ENCODE measurements at regions not wholly inside any gene's neighbourhood (a gene's known extent, or its start where the extent isn't known, plus 50 kb on each side); places are given as distances from the start of the nearest gene placed in this dataset.
"Not testable (repeated sequence)": the region's sequence is repeated elsewhere in the genome, so short reads cannot be mapped to it uniquely, and the experiment has no call there.

DNA sequence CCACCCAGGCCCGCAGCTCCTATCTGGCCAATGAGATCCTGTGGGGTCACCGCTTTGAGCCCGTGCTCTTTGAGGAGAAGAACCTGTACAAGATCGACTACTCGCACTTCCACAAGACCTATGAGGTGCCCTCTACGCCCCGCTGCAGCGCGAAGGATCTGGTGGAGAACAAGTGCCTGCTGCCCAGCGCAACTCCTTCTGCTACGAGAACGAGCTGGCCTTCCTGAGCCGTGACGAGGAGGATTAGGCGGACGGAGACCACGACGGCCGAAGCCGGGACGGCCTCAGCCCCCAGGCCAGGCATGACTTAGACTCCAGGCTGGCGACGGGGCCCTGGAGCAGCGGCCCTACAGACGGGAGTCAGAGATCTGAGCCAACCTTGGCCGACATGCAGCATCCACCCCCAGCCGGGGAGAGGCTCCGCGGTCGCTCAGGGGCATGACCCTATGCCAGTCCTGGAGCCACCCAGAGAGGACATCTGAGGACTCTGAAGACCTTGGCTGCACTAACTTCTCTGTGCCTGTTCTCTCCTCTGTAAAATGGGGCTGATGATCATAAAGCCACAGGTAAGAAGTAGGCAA, 312.0 kb upstream of the WSB1 start:
- TF ChIP-seq, protein P1, sequence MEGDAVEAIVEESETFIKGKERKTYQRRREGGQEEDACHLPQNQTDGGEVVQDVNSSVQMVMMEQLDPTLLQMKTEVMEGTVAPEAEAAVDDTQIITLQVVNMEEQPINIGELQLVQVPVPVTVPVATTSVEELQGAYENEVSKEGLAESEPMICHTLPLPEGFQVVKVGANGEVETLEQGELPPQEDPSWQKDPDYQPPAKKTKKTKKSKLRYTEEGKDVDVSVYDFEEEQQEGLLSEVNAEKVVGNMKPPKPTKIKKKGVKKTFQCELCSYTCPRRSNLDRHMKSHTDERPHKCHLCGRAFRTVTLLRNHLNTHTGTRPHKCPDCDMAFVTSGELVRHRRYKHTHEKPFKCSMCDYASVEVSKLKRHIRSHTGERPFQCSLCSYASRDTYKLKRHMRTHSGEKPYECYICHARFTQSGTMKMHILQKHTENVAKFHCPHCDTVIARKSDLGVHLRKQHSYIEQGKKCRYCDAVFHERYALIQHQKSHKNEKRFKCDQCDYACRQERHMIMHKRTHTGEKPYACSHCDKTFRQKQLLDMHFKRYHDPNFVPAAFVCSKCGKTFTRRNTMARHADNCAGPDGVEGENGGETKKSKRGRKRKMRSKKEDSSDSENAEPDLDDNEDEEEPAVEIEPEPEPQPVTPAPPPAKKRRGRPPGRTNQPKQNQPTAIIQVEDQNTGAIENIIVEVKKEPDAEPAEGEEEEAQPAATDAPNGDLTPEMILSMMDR (IDR thresholded peaks at IDR 0.05), result not testable (repeated sequence)
- TF ChIP-seq POLR2AphosphoS5, POLR2A, EP300 (IDR thresholded peaks at IDR 0.05): not testable (repeated sequence)

Data from upper lobe of left lung (tissue), 4 donors.